GM12865 (cell line): ENCODE measurements at regions not wholly inside any gene's neighbourhood (a gene's known extent, or its start where the extent isn't known, plus 50 kb on each side); places are given as distances from the start of the nearest gene placed in this dataset.

Experiments
- DNase-seq: peaks from one replicate; pipeline ENCODE4 v3.0.0; 2010; ENCODE audit warnings: low read depth
- H3K4me3 ChIP-seq: 2 replicates; pipeline ENCODE4 v1.5.1; 2011; ENCODE audit warnings: mild to moderate bottlenecking, low read depth, low read length, control low read depth
- TF ChIP-seq, protein P1 (sequence below): IDR thresholded peaks from 2 replicates; pipeline ENCODE4 v1.5.1; 2011; ENCODE audit warnings: low read length, control low read depth, low read depth, inconsistent platforms; ENCODE audit not compliant: insufficient read depth; ENCODE audit errors: missing control alignments

DNA sequence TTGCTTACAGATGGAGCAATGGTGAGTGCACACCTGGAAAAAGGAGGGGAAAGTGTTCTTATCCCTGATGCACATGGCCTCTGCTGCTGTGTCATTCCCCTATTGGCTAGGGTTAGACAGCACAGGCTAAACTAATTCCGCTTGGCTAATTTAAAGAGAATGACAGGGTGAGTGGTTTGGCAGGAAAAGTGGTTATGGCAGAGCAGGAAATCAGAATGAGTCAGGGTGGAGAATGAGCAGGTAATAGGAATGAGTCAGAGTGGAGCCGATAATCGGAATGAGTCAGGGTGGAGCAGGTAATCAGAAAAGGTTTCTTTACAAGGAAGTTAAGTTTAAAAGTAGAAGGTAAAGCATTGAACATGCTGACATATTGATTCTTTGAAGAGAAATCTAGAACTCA, 355.5 kb upstream of the HTR1E start:
- TF ChIP-seq, protein P1, sequence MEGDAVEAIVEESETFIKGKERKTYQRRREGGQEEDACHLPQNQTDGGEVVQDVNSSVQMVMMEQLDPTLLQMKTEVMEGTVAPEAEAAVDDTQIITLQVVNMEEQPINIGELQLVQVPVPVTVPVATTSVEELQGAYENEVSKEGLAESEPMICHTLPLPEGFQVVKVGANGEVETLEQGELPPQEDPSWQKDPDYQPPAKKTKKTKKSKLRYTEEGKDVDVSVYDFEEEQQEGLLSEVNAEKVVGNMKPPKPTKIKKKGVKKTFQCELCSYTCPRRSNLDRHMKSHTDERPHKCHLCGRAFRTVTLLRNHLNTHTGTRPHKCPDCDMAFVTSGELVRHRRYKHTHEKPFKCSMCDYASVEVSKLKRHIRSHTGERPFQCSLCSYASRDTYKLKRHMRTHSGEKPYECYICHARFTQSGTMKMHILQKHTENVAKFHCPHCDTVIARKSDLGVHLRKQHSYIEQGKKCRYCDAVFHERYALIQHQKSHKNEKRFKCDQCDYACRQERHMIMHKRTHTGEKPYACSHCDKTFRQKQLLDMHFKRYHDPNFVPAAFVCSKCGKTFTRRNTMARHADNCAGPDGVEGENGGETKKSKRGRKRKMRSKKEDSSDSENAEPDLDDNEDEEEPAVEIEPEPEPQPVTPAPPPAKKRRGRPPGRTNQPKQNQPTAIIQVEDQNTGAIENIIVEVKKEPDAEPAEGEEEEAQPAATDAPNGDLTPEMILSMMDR = no peak
- no peak overlapping the region for H3K4me3 ChIP-seq
- DNase-seq = no peak

DNA sequence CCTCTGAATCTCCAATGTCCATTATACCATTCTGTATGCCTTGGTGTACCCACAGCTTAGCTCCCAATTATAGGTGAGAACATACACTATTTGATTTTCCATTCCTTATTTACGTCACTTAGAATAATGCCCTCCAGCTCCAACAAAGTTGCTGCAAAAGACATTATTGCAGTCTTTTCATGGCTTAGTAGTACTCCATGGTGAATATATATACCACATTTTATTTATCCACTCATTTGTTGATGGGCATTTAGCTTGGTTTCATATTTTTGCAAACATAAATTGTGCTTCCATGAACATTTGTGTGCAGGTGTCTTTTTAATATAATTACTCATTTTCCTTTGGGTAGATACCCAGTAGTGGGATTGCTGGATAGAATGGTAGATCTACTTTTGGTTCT, 374.1 kb upstream of the HTR1E start:
- no peak for DNase-seq
- TF ChIP-seq, protein P1 = no peak
- H3K4me3 ChIP-seq = no peak overlapping the region

DNA sequence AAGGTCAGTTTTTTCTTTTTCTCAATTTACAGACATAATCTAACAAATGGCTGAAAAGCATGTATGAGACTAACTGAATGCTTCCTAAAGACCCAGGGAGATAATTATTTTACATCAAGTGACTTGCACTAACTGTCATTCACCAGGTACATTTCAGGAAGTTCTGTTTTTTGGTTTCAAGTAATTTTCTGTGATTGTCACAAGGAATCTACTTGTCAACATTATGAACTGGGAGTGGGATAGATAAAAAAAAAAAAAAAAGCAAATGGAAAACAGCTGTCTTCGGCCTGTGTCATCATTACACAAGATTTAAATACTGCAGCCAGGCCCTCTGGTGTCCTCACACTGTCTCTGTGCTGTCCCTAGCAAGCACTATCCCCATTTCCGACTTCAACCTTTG, 379.0 kb upstream of the HTR1E start:
- TF ChIP-seq, protein P1 = no peak
- DNase-seq = no peak
- no peak overlapping the region for H3K4me3 ChIP-seq

DNA sequence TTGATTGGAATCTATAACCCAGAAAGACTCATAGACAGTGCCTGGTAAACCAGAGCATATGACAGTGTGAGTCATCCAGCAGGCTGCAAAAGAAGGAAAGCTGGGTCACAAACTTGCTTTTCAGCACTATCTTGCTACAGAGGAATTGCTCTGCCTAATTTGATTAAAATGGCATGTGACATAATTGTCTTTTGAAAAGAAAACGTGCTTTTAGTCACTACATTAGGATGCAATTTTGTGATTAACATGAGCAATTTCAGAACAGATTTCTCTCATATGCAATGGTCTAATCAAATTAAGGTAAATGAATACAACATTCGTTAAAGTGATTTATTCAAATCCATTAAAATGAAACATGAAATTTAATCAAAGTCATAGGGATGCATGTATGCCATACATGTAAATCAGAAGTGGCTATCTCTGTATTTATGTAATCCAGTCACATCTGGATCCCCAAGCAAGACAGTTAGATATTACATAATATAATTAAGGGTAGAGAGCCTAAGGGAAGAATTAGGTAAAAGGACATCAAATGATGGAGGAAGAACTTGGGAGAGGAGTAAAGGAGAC, 400.0 kb upstream of the HTR1E start:
- DNase-seq = no peak
- TF ChIP-seq, protein P1 = no peak
- no peak overlapping the region for H3K4me3 ChIP-seq

DNA sequence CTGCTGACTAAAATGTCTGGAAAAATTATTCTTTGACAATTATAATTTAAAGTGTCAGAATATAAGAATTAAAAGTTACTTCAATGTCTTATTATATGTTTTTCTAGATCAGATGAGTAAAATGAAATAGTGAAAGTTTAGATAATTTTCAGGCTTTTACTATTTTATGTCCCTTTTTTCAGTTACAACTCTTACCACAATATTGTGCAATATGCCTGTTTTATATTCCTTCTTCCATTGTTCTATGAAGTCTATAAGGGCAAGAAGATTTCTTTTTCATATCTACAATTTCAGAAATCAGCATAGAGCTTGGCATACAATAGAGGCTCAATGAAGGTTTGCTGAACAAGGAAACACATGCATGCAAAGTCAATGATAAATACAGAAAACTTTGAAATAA, 401.2 kb upstream of the HTR1E start:
- H3K4me3 ChIP-seq = no peak overlapping the region
- TF ChIP-seq, protein P1 = no peak
- no peak for DNase-seq

DNA sequence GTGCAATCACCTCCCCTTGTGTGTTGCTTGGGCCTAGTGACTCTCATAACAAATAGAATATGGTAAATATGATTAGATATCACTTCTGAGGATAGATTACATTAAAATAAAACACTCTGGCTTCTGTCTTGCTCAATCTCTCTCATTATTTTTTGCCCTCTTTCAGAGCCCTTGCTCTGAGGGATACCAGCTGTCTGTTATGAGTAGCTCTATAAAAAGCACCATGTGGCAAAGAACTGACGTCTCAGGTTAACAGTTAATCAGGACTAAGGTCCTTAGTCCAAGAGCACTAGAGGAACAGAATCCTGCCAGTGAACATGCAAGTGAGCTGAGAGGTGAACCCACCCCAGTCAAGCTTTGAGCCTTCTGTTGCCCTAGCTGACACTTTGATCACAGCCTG, 402.2 kb upstream of the HTR1E start:
- H3K4me3 ChIP-seq = no peak overlapping the region
- no peak for DNase-seq
- TF ChIP-seq, protein P1 = no peak

DNA sequence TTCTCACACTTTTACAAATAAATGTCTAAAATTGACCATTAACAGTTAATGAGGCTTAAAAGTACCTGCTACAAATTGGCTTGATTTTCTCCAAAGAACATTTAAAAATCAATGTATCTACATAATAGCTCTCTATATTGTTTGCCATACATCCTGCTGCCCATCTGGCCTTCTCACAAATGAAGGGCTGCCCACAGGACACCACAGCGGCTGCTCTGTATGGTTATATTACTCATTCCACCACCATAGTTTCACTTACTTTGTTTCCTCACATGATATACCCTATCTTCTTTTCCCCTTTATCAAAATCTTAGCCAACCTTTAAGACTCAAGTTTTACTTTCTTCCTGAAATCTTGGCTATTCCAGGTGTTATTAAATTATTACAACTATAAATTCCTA, 407.7 kb upstream of the HTR1E start:
- no peak for DNase-seq

More for the DNA sequence above, 407.7 kb upstream of the HTR1E start:
- TF ChIP-seq, protein P1 = no peak
- H3K4me3 ChIP-seq = no peak overlapping the region
